ENCODE measurements at regions not wholly inside any gene's neighbourhood (a gene's known extent, or its start where the extent isn't known, plus 50 kb on each side); places are given as distances from the start of the nearest gene placed in this dataset.

DNA sequence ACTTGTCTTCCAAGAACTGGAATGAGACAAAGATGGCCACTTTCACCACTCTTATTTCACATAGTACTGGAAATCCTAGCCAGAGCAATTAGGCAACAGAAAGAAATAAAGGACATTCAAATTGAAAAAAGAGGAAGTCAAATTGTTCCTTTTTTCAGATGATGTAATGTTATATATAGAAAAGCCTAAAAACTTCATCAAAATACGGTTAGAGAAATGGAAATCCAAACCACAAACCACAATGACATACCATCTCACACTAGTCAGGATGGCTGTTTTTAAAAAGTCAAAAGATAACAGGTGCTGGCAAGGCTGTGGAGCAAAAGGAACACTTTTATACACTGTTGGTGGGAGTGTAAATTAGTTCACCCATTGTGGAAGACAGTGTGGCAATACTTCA, 113.3 kb upstream of the SPRY2 start:
- no peak for DNase-seq

DNA sequence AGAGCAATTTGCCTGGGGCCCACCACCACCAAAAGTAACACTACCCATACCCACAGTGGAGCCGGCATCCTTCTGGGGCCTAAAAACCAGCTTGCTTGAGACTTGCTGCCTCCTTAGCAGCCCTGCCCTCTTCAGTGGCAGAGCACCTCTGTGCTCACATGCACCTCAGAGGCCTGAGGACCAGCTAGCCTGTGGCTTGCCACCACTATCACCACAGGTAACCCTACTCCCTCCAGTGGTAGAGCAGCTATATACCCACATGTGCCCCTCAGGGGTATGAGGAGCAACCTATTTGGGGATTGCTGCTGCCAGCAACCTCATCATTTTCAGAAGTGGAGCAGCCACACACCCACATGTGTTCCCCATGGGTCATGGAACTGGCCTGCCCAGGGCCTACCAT, 111.4 kb upstream of the SPRY2 start:
- no peak for DNase-seq

DNA sequence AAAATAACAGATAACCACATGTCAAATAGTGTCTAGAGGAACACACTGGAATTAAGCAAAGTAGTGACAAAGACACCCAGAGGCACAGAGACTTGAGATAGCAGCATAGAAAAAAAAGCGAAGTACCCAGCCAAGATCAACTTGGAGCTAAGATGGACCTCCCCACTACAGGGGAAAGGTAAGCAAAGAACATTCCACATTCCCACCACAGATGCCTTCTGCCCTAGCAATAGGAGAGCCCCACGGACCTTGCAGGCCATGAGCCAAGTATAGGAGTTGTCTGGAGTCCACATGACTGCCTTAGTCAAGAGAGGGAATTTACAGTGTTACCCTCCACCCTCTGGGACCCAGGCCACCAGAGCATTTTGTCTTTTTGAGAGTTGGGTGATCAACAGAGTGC, 110.7 kb upstream of the SPRY2 start:
- no peak for DNase-seq

DNA sequence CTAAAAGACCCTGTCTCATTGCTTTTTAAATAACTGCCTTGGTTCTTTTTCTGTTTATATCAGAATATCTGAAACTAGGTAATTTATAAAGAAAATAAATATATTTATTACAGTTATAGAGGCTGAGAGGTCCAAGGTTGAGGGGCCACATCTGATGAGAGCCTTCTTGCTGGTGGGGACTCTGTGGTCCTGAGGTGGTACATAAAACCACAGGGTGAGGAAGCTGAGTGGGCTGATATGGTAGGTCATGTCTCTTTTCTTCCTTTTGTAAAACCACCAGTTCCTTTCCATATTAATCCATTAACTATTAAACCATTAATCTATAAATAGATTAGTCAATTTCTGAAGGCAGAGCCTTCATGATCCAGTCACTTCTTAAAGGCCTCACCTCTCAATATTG, 109.5 kb upstream of the SPRY2 start:
- no peak for DNase-seq

DNA sequence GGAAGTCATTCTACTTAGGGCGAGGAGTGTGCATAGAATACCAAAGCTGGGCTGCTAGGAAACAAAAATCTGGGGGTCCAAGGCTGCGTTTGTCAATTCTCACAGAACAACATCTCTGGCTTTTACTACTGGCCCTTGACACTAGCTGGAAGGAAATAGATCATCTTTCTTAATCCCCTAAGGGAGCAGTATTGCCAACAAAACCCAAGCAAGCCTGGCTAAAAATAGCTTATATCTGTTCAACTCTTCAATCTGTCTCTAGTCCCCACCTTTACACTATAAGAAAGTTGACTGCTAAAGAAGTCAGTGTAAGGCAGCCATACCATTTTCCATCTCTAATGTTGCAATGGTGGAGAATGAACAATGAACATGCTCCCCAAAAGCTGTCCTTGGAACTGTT, 107.8 kb upstream of the SPRY2 start:
- no peak for DNase-seq

DNA sequence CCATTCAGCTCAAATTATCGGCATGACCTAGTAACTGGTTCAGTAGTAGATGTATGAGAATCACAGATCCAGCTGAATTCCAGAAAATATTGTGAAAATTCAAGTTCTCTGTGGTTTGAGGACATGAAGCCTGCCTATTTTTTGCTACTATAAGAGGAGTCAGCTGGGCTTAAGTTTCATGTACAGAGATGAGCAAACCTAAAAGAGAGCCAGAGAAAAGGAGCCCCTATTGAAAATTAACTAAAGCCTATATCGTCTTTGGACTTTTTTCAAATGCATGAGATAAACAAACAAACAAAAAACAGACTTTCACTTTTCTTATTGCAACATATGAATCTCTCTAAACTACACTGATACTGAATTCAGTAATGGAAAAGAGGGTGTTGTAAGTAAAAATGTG, 106.8 kb upstream of the SPRY2 start:
- DNase-seq = no peak

DNA sequence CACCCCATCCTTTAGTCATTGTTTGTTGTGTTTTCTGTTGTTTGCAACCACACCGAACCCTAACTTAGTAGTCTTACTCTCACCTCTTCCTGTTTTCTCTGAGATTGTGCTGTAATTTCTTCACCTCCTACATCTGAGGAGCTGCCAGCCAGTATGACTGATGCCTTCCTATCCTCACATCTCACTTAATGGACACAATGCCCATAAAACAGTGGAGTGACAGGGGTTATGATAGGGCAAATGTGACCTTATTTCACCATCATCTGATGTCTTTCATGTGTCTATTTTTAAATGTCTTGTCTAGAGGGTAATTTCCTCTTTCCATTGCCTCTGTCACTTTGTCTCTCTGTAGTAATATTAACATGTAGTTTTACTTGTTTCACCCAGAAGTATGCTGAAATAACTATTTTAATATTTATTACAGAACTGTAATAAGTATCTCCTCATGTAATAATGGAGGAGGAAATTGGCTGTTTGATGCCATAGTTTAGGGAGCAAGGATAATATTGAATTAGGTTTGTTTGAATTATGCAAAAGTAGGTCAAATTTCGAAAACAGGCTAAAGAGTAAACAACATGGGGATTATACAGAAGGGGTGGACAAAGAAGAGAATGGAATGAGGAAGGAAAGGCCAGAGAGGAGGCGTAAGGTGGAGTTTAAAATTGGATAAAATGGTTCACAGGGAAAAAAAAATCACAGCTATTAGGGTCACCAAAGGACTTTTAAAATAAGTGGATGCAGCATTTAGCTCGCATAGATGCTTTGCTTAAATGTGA, 103.5 kb upstream of the SPRY2 start:
- no peak for DNase-seq

DNA sequence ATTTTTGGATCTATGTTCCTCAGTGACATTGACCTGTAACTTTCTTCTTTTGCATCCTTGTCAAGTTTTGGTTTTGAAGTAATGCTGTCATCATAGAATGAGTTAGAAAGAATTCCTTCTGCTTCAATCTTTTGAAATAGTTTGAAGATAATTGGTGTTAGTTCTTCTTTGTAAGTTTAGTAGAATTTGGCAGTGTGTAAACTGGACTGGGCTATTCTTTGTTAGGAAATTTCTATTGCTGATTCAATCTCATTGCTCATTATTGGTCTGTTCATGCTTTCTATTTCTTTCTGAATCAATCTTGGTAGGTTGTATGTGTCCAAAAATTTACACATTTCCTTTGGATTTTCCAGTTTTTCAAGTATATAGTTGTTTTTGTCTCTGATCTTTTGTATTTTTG, 101.7 kb upstream of the SPRY2 start:
- no peak for DNase-seq

DNA sequence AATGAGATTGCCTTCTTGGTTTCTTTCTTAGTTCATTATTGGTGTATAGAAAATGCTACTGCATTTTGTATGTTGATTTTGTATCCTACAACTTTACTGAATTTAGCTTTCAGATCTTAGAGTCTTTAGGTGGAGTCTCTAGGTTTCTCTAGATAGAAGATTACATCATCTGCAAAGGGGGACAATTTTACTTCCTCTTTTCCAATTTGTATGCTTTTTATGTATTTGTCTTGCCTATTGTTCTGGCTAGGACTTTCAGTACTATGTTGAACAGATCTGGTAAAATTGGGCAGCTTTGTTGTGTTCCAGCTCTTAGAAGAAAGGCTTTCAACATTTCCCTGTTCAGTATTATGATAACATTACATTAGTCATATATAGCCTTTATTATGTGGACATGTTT, 101.0 kb upstream of the SPRY2 start:
- DNase-seq = no peak

DNA sequence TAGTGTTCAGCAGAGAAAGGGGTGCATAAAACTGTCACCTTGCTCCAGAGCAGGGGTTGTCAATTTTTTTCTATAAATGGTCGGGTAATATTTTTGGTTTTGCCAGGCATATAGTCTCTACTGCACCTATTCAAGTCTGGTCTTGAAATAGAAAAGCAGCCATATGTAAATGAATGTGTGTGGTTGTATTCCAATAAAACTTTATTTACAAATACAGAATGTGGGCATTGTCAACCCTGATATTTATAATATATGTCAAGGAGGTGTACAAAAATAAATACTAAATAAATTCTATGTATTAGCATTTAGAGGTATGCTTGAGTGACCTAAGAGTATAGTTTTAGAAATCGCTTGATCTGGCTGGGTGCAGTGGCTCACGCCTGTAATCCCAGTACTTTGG, 97.6 kb upstream of the SPRY2 start:
- no peak for DNase-seq

DNA sequence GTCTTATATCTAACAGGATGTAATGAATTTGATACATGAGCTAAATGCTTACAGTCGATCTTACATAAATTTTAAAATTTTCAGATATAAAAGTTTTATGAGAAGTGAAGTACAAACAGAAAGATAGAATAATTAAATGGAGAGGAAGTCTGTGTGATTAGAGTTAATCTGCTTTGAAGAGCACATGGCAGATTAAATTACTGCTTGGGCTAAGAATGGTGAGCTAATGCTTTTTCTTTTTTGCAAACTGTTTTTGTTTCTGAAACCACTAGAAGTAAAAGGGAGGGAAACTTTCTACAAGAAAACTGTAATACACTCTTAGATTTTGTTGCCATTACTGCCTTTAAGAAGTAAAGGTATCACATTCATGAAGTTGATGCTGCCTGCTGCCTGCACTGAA, 96.3 kb upstream of the SPRY2 start:
- no peak for DNase-seq

DNA sequence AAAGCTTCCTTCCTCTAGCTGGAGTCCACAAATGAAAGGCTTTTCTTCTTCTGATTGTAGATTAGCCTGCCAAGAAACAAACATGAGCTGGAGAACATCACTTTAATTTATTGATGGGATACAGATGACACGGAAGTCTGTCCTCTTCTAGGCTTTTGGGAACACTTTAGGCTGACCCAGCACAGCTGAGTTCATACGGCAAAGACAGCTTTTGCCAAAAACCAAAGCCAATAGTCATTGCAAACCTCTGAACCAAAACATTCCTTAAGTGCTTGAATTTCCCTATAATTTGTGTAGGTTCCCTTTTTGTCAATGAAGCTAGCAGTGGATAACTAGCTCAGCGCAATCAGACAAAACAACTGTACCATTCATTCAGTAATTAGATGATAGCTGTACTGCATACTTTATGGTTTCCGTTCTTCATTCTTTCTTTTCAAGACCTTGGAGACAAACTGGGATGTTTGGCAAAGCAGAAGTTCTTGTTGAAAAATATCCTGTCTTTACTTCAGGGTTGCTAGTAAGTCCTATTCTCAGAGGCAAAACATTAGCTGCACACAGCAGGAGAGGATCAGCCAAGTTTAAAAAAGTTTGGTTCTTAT, 95.7 kb upstream of the SPRY2 start:
- DNase-seq = no peak

DNA sequence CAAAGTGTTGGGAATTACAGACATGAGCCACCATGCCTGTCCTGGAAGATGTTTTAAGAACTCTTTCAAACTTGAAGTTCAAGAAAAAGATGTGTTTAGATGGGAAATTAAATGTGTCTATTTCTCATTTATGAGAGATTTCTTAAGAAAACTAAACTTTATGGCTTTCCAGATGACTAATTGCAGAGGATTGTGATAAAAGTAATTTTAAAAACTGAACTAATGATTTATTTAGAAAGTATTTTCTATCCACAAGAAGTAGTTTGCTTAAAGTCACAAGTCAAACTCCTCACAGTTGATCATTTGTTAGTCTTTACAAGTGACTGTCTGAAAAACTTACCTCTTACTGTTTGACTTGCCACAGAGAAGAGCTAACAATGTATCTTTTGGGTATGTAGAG, 89.6 kb upstream of the SPRY2 start:
- DNase-seq = no peak

DNA sequence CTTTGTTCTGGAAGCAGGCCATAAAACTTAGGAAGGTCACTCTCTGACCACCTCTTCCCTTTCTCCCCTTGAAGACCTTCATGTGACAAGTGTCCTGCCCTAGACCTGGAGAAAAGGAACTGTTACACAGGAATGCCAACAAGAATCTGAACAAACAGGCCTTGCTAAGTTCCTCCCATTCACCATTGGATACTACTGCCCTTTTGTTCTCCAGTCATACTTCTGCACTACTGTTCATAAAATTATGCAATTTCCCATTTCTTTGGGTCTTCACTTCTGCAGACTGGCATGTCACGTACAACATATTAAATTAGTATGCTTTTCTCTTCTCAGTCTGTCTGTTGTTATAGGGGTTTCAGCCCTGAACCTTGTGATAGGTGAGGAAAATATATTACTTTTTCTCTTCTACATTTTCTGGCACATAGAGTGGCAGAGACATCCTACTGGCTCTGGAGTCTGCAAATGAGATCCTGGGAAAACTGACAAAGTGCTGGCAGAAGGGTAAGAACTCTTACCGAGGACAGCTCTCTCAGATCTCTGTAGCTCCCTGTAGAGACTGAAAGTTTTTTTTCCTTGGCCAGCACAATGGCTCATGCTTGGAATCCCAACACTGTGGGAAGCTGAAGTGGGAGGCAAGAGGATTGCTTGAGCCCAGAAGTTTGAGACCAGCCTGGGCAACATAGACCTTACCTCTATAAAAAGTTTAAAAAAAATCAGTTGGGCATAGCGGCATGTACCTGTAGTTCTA, 87.6 kb upstream of the SPRY2 start:
- DNase-seq = no peak

DNA sequence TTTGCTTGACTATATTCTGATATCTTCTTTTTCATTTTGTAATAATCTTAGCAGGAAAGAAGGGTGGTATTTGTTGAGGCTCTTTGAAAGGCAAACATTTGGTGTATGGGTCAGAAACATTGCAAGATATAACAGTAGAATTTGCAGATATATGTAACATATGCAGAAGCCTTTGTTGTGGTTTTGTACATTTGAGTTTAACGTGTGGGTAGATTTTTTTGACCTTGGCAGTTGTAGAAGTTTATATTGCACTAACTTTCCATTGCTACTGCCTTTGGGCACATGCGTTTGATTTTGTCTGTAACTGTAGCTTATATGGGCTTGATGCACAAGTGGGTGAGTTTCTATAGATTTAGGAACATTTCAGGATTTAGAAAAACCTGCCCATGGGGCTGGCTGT, 78.5 kb upstream of the SPRY2 start:
- DNase-seq = no peak

DNA sequence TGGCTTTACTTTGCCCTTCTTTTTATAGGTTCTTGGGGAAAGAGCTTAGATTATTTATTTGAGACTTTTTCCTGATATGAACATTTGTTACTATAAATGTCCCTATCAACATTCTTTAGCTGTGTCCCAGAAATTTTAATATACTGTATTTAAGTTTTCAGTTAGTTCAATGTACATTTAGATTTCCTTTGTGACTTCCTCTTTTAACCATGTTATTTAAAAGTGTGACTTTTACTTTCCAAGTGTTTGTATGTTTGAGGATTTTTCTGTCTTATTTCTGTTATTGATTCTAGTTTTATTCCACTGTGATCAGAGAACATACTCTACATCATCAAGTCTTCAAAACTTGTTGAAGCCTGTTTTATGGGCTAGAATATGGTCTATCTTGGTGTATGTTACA, 72.7 kb upstream of the SPRY2 start:
- DNase-seq = no peak

DNA sequence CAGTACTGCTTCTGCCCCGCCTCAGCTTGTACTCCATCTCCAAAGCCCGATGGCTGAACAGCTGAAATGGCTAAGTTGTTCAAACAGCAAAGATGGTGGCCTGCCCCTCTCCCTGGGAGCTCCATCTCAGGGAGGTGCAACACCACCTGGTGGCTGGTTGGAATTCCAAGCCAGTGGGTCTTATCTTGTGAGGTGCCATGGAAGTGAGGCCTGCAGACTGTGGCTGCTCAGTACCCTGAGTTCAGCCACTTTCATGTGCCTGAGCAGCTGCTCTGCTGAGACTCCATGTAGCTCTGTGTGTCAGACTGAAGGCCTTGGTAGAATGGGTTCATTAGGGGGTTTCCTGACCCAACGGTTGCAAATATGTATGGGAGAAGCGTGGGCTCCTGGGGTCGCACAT, 67.3 kb upstream of the SPRY2 start:
- no peak for DNase-seq

DNA sequence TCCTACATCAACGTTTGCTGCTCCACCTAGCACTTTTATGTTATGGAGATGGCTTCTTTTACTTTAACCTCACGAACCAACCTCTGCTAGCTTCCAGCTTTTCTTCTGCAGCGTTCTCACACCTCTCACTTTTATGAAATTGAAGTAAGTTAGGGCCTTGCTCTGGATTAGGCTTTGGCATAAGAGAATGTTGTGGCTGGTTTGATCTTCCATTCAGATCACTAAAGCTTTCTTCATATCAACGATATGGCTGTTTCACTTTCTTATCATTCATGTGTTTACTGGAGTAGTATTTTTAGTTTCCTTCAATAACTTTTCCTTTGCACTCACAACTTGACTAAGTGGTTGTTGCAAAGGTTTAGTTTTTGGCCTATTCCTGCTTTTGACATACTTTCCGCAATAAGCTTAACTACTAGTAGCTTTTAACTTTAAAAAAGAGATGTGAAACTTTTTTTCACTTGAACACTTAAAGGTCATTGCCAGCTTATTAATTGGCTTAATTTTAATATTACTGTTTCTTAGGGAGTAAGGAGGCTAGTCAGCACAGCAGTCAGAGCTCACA, 60.0 kb upstream of the SPRY2 start:
- DNase-seq = no peak

DNA sequence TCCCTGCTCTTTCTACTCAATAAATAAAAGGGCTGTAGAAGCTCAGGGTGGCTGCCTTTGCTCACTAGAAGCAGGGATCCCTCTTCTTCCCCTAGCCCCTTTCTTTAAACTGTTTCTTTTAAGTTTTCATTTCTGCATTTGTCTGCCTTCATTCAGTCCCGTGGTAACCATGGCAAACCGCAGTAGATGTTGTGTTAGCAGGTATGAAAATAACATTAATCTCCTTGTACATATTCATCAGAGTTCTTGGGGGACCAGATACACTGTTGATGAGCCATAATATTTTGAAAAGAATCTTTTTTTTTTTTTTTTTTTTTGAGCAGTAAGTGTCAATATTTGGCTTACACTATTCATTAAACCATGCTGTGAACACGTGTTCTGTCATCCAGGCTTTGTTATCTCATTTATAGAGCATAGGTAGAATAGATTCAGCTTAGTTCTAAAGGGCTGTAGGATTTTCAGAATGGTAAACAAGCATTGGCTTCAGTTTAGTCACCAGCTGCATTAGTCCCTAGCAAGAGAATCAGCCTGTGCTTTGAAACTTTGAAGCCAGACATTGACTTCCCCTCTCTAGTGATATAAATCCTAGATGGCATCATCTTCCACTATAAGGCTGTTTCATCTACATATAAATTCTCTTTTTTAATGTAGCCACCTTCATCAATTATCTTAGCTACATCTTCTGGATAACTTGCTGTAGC, 59.4 kb upstream of the SPRY2 start:
- no peak for DNase-seq

DNA sequence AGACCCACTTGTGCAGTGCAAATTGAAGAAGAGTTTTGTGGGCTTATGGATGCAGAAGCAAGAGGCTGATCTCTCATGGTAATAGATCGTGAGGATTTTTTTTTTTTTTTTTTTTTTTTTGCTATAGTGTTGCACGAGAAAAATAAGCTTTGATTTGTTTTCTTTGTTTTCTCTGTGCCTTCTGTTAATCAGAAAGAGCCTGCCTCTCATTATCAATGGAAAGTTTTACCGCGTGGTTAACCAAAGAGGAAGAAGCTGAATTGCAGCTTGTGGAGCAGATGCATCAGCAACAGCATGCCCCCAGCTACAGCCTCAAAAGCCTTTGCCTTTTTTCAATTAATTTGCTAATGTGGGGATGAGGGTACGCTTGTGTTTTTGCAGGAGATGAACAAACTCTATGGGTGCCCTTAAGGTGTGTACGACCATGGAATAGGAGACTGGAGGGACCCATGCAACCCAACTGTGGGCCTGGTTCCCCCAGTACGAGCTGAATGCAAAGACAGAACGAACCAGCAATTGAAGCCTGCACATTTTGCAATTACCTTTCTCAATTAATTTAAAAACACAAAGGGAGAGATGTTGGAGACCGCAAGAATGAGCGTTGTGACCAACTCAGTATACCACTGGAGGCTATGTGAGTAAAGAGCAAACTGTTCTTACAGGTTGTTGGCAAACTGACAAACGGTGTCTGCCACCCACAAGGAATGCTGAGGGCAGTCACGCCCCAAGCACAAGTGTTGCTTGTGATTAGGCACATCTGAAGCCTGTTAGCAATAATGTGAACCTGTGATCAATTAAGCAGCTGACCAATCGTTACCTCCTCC, 58.6 kb upstream of the SPRY2 start:
- DNase-seq = no peak

Data from retina (tissue), 1 donor.